NCI-H2029 treated with DMSO at 0.1 percent for 48 hours (cell line): ENCODE measurements at regions not wholly inside any gene's neighbourhood (a gene's known extent, or its start where the extent isn't known, plus 50 kb on each side); places are given as distances from the start of the nearest gene placed in this dataset.
"Not testable (repeated sequence)": the region's sequence is repeated elsewhere in the genome, so short reads cannot be mapped to it uniquely, and the experiment has no call there.

ENCODE experiments used
- DNase-seq: peaks from one replicate; lab custom pipeline; 2025; lab: John Stamatoyannopoulos, UW

GRCh38 chr5:155514105-155514563 is 500.6 kb downstream of the KIF4B start:
- DNase-seq = no peak

- peak; percentile 91 for DNase-seq
Observed at GRCh38 chr5:155522540-155522939, 509.0 kb downstream of the KIF4B start.

GRCh38 chr5:155529362-155529761 is 515.8 kb downstream of the KIF4B start:
- DNase-seq = no peak

DNA sequence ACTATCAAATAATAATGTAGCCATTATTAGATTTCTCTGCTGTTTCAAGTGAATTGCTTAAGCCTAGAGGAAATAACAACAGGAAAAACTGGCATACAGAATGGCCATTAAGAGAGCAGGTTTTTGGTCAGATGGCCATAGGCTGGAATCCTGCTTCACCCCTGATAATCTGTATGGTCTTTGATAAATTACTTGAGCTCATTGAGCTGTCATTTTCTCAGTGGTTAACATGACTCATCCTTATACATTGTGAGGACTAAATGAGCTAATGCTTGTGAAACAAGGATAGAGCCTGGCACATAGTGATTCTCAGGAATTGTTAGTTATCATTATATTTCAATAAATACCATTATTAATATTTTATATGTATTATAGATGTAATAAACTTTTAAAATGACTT is 516.5 kb downstream of the KIF4B start:
- DNase-seq = no peak

DNA sequence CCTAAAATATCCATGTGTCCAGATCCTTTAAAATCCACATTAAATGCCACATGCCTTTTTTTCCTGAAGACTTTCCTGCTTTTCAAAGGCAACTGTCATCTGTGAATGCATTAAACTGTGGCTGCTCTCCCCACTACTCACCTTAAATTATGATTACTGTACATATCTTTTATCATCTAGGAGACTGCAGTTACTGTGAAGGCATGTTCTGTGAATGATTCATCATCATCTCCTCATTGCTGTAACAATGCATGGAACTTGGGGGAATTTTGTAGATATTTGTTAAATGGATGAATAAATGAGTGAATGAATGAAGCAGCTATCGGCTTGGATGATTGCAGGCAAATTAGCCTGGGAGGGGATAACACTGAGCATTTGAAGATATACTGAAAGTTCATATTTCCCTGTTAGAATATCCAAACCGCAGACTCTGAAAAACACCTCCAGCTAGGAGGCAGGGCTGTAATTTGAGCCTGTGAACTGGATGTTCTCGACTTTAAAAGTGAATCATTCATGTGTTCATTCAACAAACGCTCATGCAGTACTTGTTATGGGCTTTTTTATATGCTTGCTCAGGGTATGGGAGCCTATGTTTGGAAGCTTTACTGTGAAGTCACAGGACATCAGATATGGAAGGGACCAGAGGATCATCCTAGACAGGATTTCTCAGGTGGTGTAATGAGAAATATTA is 519.2 kb downstream of the KIF4B start:
- no peak for DNase-seq

DNA sequence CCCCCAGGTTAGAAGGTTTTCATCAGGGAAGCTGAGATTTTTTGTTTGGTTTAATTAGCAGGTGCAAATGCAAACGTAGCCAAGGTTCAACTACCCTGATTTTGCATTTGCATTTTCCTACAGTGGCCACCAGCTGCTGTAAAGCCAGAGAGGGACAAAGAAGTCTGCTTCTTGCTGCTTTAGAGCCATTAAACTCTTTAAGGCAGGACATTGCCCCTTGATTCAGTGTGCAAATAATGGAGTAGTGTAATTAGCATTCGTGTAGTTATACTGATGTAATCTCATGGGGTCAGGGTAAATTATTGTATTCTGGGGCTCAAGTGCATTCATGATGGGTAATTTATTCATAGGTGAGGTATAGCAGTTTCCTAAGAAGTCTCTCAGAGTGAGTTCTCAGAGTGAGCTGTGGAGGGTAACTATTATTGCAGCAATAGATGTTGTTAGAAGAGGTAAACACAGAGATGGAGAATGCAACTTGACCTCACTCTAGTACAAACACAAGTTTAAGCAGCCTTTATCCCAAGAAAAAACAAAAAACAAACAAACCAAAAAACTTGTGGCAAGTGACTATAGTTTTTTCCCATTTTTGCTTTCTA is 526.5 kb downstream of the KIF4B start:
- no peak for DNase-seq

- DNase-seq = peak; percentile 77
Observed at GRCh38 chr5:155546075-155546474, 532.5 kb downstream of the KIF4B start.

DNA sequence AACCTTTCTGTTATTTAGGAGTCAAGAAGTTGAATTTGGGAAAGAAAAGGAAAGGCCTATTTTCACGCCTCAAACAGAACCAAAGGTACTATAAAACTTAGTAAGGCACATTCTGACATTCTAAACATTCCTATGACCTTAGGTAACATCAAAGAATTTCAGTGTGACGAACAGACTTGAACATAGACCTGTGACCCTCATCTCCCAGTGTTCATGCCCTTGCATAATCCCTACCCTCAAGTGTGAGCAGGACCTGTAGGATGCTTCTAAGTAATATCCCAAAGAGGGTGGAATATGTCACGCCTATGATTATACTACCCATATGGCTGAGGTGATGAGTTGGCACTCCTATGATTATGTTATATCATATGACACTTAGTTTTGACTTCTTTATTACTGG is 540.9 kb downstream of the KIF4B start:
- DNase-seq = no peak

DNA sequence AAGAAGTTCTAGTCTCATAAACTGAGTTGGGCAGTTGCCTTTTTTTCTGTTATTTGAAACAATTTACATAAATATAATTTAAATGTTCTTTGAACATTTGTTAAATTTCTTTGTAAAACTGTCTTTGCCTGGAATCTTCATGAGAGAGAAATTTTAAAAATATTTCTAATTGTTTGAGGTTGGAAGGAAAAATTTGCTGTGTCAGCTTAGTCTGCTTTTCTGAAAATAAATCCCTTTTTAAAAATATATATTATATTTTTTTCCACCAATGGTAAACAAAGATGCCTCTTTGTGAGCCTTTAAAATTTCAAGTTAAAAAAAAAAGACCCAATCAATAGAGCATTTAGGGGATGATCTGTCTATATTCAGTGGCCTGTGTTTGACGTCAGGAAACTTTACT is 542.7 kb downstream of the KIF4B start:
- DNase-seq = no peak

- no peak for DNase-seq
Observed at GRCh38 chr5:155556700-155557099, 543.1 kb downstream of the KIF4B start.

DNA sequence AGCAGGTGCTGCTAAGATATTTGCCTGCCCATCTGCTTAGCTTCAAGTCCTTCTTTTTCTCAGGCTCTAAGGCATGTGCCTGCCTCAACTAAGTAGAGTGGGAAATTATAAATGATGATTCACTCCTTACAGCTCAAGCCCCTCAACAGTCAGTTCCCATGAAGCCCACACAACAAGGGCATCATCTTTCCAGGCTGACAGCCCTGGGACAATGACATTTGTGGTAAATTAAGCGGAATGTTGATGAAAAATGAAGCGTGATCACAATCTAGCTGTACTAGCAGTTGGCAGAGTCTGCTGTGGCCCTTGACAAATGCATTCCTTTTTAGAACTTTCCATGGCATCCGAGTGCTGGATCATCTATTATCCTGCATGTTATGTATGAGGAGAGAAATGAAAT is 548.6 kb downstream of the KIF4B start:
- no peak for DNase-seq

DNA sequence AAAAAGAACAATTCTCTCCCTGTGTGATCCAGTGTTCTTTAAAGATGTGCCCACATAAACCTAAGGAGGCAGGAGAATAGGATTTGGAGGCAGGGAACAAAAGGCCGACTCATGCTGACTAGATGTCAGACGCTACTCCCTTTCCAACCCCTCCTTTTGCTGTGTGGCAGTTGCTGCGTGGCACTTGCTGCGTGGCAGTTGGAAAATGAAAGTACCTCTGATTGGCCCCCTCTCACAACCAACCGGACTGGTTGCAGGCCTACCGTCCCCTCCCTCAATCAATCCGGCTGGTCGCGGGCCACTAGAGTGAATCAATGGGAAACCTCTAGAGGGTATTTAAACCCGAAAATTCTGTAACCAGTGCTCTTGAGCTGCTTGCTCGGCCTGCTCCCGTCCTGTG is 551.0 kb downstream of the KIF4B start:
- peak; percentile 64 for DNase-seq

DNA sequence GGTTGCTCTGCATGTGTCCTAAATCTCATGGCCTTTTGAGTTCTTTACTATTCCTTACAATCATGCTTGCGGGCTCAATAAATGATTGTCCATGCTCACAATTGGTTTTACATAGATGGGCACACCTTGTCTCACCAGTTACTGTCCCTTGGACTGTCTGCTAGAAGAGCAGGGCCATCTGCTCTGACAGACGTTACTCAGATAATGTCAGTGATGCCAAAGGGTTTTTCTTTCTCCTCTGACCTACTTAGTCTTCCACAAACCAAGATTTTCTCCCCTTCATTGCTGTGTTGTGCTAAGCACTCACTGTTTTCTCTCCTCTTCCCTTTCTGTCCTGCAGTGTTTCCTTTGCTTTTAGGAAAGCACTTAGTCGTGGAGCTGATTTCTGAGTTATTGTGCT is 562.3 kb downstream of the KIF4B start:
- DNase-seq = no peak

DNA sequence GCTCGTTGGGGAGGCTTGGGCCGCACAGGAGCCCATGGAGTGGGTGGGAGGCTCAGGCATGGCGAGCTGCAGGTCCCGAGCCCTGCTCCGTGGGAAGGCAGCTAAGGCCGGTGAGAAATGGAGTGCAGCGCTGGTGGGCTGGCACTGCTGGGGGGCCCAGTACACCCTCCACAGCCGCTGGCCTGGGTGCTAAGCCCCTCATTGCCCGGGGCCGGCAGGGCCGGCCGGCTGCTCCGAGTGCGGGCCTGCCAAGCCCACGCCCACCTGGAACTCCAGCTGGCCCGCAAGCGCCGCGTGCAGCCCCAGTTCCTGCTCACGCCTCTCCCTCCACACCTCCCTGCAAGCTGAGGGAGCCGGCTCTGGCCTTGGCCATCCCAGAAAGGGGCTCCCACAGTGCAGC is 573.3 kb downstream of the KIF4B start:
- DNase-seq = not testable (repeated sequence)

DNA sequence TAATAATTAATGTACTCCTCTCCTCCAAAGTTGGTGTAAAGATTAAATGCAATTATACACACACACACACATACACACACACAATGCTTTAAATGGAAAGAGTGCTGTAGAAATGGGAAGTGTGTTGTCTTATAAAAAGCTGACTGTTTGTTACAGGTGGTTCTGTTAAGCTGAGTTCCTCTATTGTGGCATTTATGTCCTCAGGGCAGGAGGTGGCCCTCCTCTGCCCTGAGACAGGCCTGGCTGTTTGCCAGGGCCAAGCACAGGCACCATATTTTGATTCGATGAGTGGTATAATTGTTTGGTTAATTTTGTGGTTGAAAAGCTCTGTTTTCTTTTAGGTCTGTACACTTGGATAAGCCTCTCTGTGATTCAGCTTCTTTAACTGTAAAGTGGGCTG is 573.9 kb downstream of the KIF4B start:
- DNase-seq = peak; percentile 62

DNA sequence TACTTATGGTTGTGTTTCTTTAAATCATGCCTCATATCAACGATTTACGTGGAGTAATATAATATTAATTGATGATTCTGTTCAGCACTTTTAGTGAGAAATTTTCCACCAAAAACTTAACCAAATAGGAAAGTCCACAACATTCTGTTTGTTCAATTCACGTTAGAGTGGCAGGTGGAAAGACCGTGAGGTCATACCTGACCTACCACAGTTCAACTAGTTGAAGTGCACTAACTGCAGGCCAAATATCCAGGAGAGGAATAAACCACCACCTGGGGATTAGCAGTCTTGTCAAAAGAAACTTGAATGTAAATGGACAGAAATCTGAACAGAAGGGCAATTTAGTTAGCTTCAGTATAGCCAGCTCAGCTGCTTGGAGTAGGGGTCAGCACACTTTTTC is 577.7 kb downstream of the KIF4B start:
- DNase-seq = no peak

GRCh38 chr5:155594270-155594669 is 580.7 kb downstream of the KIF4B start:
- DNase-seq = no peak

- DNase-seq = no peak
Observed at GRCh38 chr5:155595791-155596190, 582.2 kb downstream of the KIF4B start.

- DNase-seq = no peak
Observed at GRCh38 chr5:155598552-155598951, 585.0 kb downstream of the KIF4B start.

GRCh38 chr5:155605920-155606319 is 592.4 kb downstream of the KIF4B start:
- DNase-seq = peak; percentile 92

DNA sequence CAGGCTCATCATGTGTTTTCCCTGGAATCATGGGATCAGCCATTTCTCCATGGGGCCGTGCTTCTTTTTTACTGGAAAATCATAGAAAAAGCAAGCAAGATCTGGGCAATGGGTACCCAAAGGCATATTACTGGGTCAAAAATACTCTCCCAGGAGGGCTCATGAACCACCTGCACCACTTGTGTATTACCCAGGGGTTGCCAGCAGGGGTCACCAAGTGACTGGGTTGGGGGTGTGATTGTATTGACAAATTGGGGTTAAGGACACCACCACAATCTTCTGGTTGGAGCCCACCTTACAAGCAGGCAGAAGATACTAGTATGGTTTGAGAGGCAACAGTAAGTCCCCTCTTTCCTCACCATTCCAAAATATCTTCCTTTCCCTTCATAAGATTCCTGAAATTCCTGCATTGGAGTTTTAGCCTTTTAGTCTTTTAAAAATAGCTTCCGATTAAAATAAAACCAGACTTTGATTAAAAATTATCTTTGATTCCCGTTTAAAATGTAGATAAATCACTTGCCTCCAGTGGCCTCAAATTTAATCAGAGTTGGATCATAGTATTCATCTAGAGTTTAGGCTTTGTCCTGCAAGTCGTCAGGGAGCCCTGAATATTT is 603.3 kb downstream of the KIF4B start:
- no peak for DNase-seq

GRCh38 chr5:155619688-155620087 is 606.1 kb downstream of the KIF4B start:
- no peak for DNase-seq

DNA sequence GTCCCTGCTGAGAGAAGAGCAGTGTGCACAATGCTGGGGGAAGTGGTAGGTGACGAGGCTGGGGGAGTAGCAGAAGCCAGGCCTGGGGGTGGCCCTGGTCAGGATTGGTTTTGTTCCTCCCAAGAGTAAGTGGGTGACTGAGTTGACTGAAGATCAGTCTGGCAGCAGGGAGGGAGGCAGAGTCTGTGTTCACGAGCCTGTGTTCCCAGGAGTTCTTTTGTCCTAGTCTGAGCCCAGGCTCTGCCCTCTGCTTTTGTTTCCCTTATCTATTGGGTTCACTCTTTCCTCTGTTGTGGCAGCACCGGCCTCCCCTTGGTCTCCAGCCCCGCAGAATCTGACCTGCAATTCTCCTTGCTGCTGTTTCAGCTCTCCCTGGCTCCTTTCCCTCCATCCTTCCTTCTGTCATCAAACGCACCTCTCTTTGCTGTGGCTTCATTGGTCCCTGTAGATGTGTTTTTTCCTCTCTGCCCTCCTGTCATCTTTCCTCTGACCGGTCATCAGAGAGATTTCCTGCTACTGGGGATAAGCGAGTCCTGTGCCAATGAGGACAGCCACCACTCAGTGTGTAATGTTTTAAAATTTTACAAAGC is 607.4 kb downstream of the KIF4B start:
- DNase-seq = no peak
